ENCODE measurements at regions not wholly inside any gene's neighbourhood (a gene's known extent, or its start where the extent isn't known, plus 50 kb on each side); places are given as distances from the start of the nearest gene placed in this dataset.

GRCh38 chr13:59354665-59355369 is 808.9 kb downstream of the DIAPH3 start:
- no peak overlapping the region for H3K4me3 ChIP-seq (ENCODE audit: low read depth, low read length)
- no peak overlapping the region for H3K27ac ChIP-seq (ENCODE audit: extremely low read depth, low read depth, low read length)
- ChIA-PET CTCF (no interaction called here), POLR2A (no interaction called here)
- H3K36me3 ChIP-seq (ENCODE audit: control insufficient read depth in 2 of 2, insufficient read depth in 1 of 2, low read length in 2 of 2): no peaks in the 10 kb centered on the region
- no peaks in the 10 kb centered on the region for H3K4me1 ChIP-seq (ENCODE audit: control insufficient read depth, insufficient read depth, low read length)
- no peaks in the 10 kb centered on the region for H3K9me3 ChIP-seq (ENCODE audit: control insufficient read depth, insufficient read depth, low read depth, low read length)
- TF ChIP-seq ZNF335 (tag by site-specific recombination; conservative IDR thresholded peaks at IDR 0.05) (no peak), ZNF2 (tag by site-specific recombination; IDR thresholded peaks at IDR 0.05) (no peak), ZNF280D (tag by site-specific recombination; IDR thresholded peaks at IDR 0.05) (no peak), ZNF48 (tag by site-specific recombination; IDR thresholded peaks at IDR 0.05) (no peak), ZBTB10 (tag by site-specific recombination; IDR thresholded peaks at IDR 0.05) (no peak), BCL11B (tag by site-specific recombination; IDR thresholded peaks at IDR 0.05; ENCODE audit: low read depth) (no peak), ZXDB (tag by site-specific recombination; IDR thresholded peaks at IDR 0.05) (no peak), IKZF3 (tag by site-specific recombination; IDR thresholded peaks at IDR 0.05) (no peak), ZBTB7A (tag by site-specific recombination; IDR thresholded peaks at IDR 0.05; ENCODE audit: low read depth) (no peak), ZNF114 (tag by site-specific recombination; IDR thresholded peaks at IDR 0.05) (no peak), ZBTB49 (tag by site-specific recombination; IDR thresholded peaks at IDR 0.05; ENCODE audit: low read depth) (no peak), ZNF473 (tag by site-specific recombination; IDR thresholded peaks at IDR 0.05) (no peak), ZNF639 (tag by site-specific recombination; IDR thresholded peaks at IDR 0.05) (no peak), ZBTB1 (tag by site-specific recombination; IDR thresholded peaks at IDR 0.05) (no peak), TCF7L2 (IDR thresholded peaks at IDR 0.05; ENCODE audit: borderline replicate concordance, low read depth, low read length) (no peak), FEZF1 (tag by site-specific recombination; IDR thresholded peaks at IDR 0.05) (no peak), ZEB2 (tag by site-specific recombination; IDR thresholded peaks at IDR 0.05) (no peak), ZNF416 (tag by site-specific recombination; IDR thresholded peaks at IDR 0.05) (no peak), ZNF513 (tag by site-specific recombination; IDR thresholded peaks at IDR 0.05) (no peak)

Data from HEK293 (cell line).